HCT116 (cell line): ENCODE measurements at regions not wholly inside any gene's neighbourhood (a gene's known extent, or its start where the extent isn't known, plus 50 kb on each side); places are given as distances from the start of the nearest gene placed in this dataset.

Experiments
- ATAC-seq: fragments of 200-7000 bp; cut with Tn5 transposase; 2 replicates; pipeline ENCODE4 v1.9.1; 2020; ENCODE audit warnings: mild to moderate bottlenecking, moderate library complexity
- BruUV-seq: library from RNA; stranded (reverse); fragments of 400-500 nt; replicated peaks from 2 replicates; lab custom pipeline; 2021; lab: Mats Ljungman, UMichigan
- CTCF ChIA-PET: fragments of 300-600 bp; sonication (Branson Sonifier 250); formaldehyde crosslinking; loops from one replicate; lab custom pipeline; 2021; ENCODE audit warnings: antibody characterized with exemption; lab: Charles Lee
- POLR2A ChIA-PET: fragments of 300-600, 350-600 bp; sonication (Branson Sonifier 250); formaldehyde crosslinking; loops from one replicate; lab custom pipeline; 2021; ENCODE audit warnings: antibody characterized with exemption; lab: Charles Lee
- RAD21 ChIA-PET, 2 experiments: fragments of 300-600 bp; sonication (Branson Sonifier 250); formaldehyde crosslinking; loops; one replicate each; lab custom pipeline; 2023; ENCODE audit warnings: low total read pairs in 2 of 2; ENCODE audit not compliant: uncharacterized antibody in 2 of 2, unreplicated experiment in 2 of 2, low non-redundant PET in 1 of 2; lab: Charles Lee
- DNase-seq: peaks from one replicate; pipeline ENCODE4 v3.0.0-alpha.2; 2010; ENCODE audit warnings: low read depth, low spot score
- H2AFZ ChIP-seq: fragments of 200-600 bp; shearing (Covaris generic), sonication (generic); 2 replicates; pipeline ENCODE4 v1.6.1; 2017; ENCODE audit warnings: low read depth, mixed run types, mixed read lengths, antibody characterized with exemption, low read length; ENCODE audit not compliant: poor library complexity, severe bottlenecking
- H3K27ac ChIP-seq: 2 replicates; pipeline ENCODE4 v1.5.1; 2012; ENCODE audit warnings: low read depth, low read length
- H3K27me3 ChIP-seq: fragments of 200-600 bp; sonication (generic); 2 replicates; pipeline ENCODE4 v1.6.1; 2016; ENCODE audit warnings: mixed run types, low read length, mixed read lengths; ENCODE audit not compliant: insufficient read depth
- H3K36me3 ChIP-seq, 2 experiments: fragments of 200-500 bp in 1 of 2; fragments of 200-600 bp in 1 of 2; sonication (Bioruptor generic) in 1 of 2; sonication (generic) in 1 of 2; 2 replicates each; pipeline versions ENCODE4 v1.5.1 to v1.6.1; 2014 to 2016; ENCODE audit warnings: low read length in 2 of 2, inconsistent platforms in 1 of 2, mixed read lengths in 1 of 2, mixed run types in 1 of 2; ENCODE audit not compliant: insufficient read depth in 2 of 2, control insufficient read depth in 1 of 2
- H3K4me1 ChIP-seq, 2 experiments: fragments of 200-600 bp in 1 of 2; sonication (generic) in 1 of 2; 2 replicates each; pipeline versions ENCODE4 v1.5.1 to v1.6.1; 2012 to 2017; ENCODE audit warnings: low read length in 2 of 2, inconsistent platforms in 1 of 2, mild to moderate bottlenecking in 1 of 2, mixed read lengths in 1 of 2, mixed run types in 1 of 2, moderate library complexity in 1 of 2; ENCODE audit not compliant: insufficient read depth in 2 of 2, control insufficient read depth in 1 of 2
- H3K4me2 ChIP-seq: fragments of 200-600 bp; sonication (generic); 2 replicates; pipeline ENCODE4 v1.6.1; 2017; ENCODE audit warnings: mixed run types, low read length, mixed read lengths
- H3K4me3 ChIP-seq, 2 experiments: fragments of 200-600 bp in 1 of 2; sonication (generic) in 1 of 2; replicated peaks in 1 of 2; 2 replicates each; pipeline ENCODE4 v1.5.1; 2011 to 2016; ENCODE audit warnings: low read length in 2 of 2, control low read depth in 1 of 2, low read depth in 1 of 2, mild to moderate bottlenecking in 1 of 2, mixed read lengths in 1 of 2, mixed run types in 1 of 2
- H3K79me2 ChIP-seq: fragments of 200-600 bp; sonication (generic); 2 replicates; pipeline ENCODE4 v1.6.1; 2017; ENCODE audit warnings: mild to moderate bottlenecking, mixed run types, low read length, moderate library complexity, mixed read lengths; ENCODE audit not compliant: insufficient read depth
- H3K9ac ChIP-seq: fragments of 200-600 bp; sonication (generic); 2 replicates; pipeline ENCODE4 v1.6.1; 2016; ENCODE audit warnings: low read length, mixed read lengths
- H3K9me2 ChIP-seq: fragments of 200-600 bp; sonication (generic), shearing (Covaris generic); 2 replicates; pipeline ENCODE4 v1.6.1; 2017; ENCODE audit warnings: mixed run types, mild to moderate bottlenecking, moderate library complexity; ENCODE audit not compliant: insufficient read depth
- H3K9me3 ChIP-seq, 2 experiments: fragments of 200-500 bp in 1 of 2; fragments of 200-600 bp in 1 of 2; sonication (Bioruptor generic) in 1 of 2; sonication (generic) in 1 of 2; 2 replicates each; pipeline ENCODE4 v1.6.1; 2014 to 2017; ENCODE audit warnings: low read length in 2 of 2, mixed read lengths in 2 of 2, inconsistent platforms in 1 of 2, low read depth in 1 of 2, mild to moderate bottlenecking in 1 of 2, mixed run types in 1 of 2, moderate library complexity in 1 of 2; ENCODE audit not compliant: control insufficient read depth in 1 of 2, insufficient read depth in 1 of 2
- H4K20me1 ChIP-seq: fragments of 200-600 bp; sonication (generic), shearing (Covaris generic); 2 replicates; pipeline ENCODE4 v1.6.1; 2017; ENCODE audit warnings: mixed run types, mild to moderate bottlenecking, moderate library complexity; ENCODE audit not compliant: insufficient read depth
- CBX3 ChIP-seq: IDR thresholded peaks from 2 replicates; pipeline ENCODE4 v1.6.1; 2012; ENCODE audit warnings: low read depth
- ELF1 ChIP-seq: IDR thresholded peaks from 2 replicates; pipeline ENCODE4 v1.6.1; 2012; ENCODE audit warnings: low read depth, borderline replicate concordance
- EZH2 ChIP-seq: fragments of 200-600 bp; sonication (generic); IDR thresholded peaks from 2 replicates; pipeline ENCODE4 v1.6.1; 2017; ENCODE audit warnings: antibody characterized with exemption, mixed run types
- EZH2phosphoT487 ChIP-seq: fragments of 200-600 bp; IDR thresholded peaks from 2 replicates; pipeline ENCODE4 v1.6.1; 2018; ENCODE audit warnings: antibody characterized with exemption, borderline replicate concordance
- JUND ChIP-seq: IDR thresholded peaks from 2 replicates; pipeline ENCODE4 v1.6.1; 2012
- POLR2A ChIP-seq: IDR thresholded peaks from 2 replicates; pipeline ENCODE4 v1.7.0; 2011; ENCODE audit warnings: borderline replicate concordance; ENCODE audit not compliant: insufficient read depth, insufficient read length; ENCODE audit errors: extremely low read depth
- POLR2AphosphoS5 ChIP-seq: IDR thresholded peaks from 2 replicates; pipeline ENCODE4 v1.6.1; 2011; ENCODE audit warnings: mild to moderate bottlenecking, low read depth, low read length, moderate library complexity
- SIN3A ChIP-seq: IDR thresholded peaks from 2 replicates; pipeline ENCODE4 v1.6.1; 2012; ENCODE audit warnings: low read depth
- SP1 ChIP-seq: IDR thresholded peaks from 2 replicates; pipeline ENCODE4 v1.6.1; 2012; ENCODE audit warnings: low read depth
- TCF7L2 ChIP-seq: IDR thresholded peaks from 2 replicates; pipeline ENCODE4 v1.7.0; 2011; ENCODE audit warnings: borderline replicate concordance, inconsistent platforms; ENCODE audit not compliant: insufficient read depth, insufficient read length; ENCODE audit errors: extremely low read depth
- YY1 ChIP-seq: IDR thresholded peaks from 2 replicates; pipeline ENCODE4 v1.6.1; 2011; ENCODE audit warnings: low read length, low read depth, moderate library complexity, mild to moderate bottlenecking; ENCODE audit not compliant: insufficient replicate concordance; ENCODE audit errors: extremely low read depth
- ZFX ChIP-seq: fragments of 450-650 bp; IDR thresholded peaks from 2 replicates; pipeline ENCODE4 v1.6.1; 2017
- ZNF274 ChIP-seq: fragments of 200-500 bp; sonication (Bioruptor generic); IDR thresholded peaks from 2 replicates; pipeline ENCODE4 v1.6.1; 2014; ENCODE audit warnings: mild to moderate bottlenecking, low read depth, low read length, inconsistent platforms
- intact Hi-C: fragments of 100-400 bp; cut with micrococcal nuclease; formaldehyde crosslinking; loops from 2 replicates; pipeline ENCODE4 v1.10.0; 2022
- TF ChIP-seq, protein P1 (sequence below), 3 experiments: fragments of 200-600 bp in 1 of 3; sonication (generic) in 1 of 3; IDR thresholded peaks in 2 of 3; conservative IDR thresholded peaks in 1 of 3; 2 replicates each; pipeline ENCODE4 v1.5.1; 2012 to 2017; ENCODE audit warnings: low read depth in 2 of 3, low read length in 2 of 3, antibody characterized with exemption in 1 of 3, borderline replicate concordance in 1 of 3, control low read depth in 1 of 3, mild to moderate bottlenecking in 1 of 3, mixed read lengths in 1 of 3, mixed run types in 1 of 3, moderate library complexity in 1 of 3; ENCODE audit not compliant: insufficient read depth in 1 of 3
- TF ChIP-seq, protein P2 (sequence below): IDR thresholded peaks from 2 replicates; pipeline ENCODE4 v1.6.1; 2012
- TF ChIP-seq, protein P3 (sequence below): IDR thresholded peaks from 2 replicates; pipeline ENCODE4 v1.6.1; 2012

DNA sequence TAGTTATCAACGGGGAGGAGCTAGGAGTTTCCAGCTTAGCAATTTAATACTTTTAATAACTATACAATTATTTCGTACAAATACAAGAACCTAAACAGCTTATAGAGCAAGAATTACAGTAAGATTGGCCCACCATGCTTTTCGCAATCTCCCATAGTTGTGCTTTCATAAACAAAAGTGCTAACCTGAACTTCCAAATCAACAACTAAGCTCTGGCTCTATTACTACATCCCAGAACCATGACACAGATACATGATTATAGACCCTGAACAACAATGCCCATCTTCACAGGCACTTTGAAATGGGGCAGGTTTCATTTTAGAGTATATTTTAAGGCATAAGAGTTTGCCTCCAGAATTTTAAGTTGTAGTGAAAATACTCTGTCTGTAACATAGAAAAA, 203.5 kb downstream of the DMRTA1 start:
- Histone ChIP-seq H3K27ac (no peak overlapping the region), H3K9me3 (no peaks in the 10 kb centered on the region), H2AFZ (no peak overlapping the region), H3K36me3 (no peaks in the 10 kb centered on the region), H3K4me3 (no peak overlapping the region), H4K20me1 (no peaks in the 10 kb centered on the region), H3K79me2 (no peaks in the 10 kb centered on the region), H3K9ac (no peak overlapping the region), H3K4me1 (no peaks in the 10 kb centered on the region), H3K4me2 (no peak overlapping the region), H3K9me2 (no peaks in the 10 kb centered on the region), H3K27me3 (no peaks in the 10 kb centered on the region)
- BruUV-seq = no TSS peak
- ChIA-PET CTCF (no interaction called here), POLR2A (no interaction called here), RAD21 (no interaction called here)
- no peak for ATAC-seq
- intact Hi-C loops = no loop called here
- TF ChIP-seq, protein P1, sequence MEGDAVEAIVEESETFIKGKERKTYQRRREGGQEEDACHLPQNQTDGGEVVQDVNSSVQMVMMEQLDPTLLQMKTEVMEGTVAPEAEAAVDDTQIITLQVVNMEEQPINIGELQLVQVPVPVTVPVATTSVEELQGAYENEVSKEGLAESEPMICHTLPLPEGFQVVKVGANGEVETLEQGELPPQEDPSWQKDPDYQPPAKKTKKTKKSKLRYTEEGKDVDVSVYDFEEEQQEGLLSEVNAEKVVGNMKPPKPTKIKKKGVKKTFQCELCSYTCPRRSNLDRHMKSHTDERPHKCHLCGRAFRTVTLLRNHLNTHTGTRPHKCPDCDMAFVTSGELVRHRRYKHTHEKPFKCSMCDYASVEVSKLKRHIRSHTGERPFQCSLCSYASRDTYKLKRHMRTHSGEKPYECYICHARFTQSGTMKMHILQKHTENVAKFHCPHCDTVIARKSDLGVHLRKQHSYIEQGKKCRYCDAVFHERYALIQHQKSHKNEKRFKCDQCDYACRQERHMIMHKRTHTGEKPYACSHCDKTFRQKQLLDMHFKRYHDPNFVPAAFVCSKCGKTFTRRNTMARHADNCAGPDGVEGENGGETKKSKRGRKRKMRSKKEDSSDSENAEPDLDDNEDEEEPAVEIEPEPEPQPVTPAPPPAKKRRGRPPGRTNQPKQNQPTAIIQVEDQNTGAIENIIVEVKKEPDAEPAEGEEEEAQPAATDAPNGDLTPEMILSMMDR (IDR thresholded peaks at IDR 0.05 in 2 of 3, conservative IDR thresholded peaks at IDR 0.05 in 1 of 3; ENCODE audit: borderline replicate concordance in 1 of 3, insufficient read depth in 1 of 3, low read depth in 2 of 3, low read length in 2 of 3) = no peak
- no peak for TF ChIP-seq EZH2phosphoT487
- TF ChIP-seq, protein P2, sequence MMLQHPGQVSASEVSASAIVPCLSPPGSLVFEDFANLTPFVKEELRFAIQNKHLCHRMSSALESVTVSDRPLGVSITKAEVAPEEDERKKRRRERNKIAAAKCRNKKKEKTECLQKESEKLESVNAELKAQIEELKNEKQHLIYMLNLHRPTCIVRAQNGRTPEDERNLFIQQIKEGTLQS = no peak
- DNase-seq = no peak

DNA sequence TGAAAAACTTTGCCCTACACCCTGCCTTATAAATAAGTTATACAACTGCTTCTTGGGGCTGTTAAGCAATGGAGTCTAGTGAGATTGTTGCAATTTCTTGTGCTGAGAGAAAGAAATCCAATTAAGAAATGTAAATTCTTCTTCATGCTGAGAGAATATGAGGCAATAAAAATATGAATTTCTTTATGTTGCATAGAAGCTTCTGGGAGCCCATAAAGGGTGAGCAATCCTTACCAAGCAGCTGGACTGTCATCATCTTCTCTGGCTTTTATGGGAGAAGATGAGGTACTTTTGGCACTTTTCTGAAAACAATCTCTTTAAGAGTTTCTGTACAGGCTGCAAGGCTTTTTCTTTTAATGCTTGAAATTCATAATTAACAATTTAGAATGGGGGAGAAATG, 204.3 kb downstream of the DMRTA1 start:
- Histone ChIP-seq H3K27ac (no peak overlapping the region), H3K9ac (no peak overlapping the region), H3K4me2 (no peak overlapping the region), H3K4me1 (no peaks in the 10 kb centered on the region), H3K79me2 (no peaks in the 10 kb centered on the region), H2AFZ (no peak overlapping the region), H3K36me3 (no peaks in the 10 kb centered on the region), H4K20me1 (no peaks in the 10 kb centered on the region), H3K9me2 (no peaks in the 10 kb centered on the region), H3K4me3 (no peak overlapping the region), H3K9me3 (no peaks in the 10 kb centered on the region), H3K27me3 (no peaks in the 10 kb centered on the region)
- ATAC-seq (no peak), DNase-seq (no peak)
- RAD21 ChIA-PET = no interaction called here
- BruUV-seq = no TSS peak
- intact Hi-C loops = no loop called here
- CTCF ChIA-PET = no interaction called here
- POLR2A ChIA-PET = no interaction called here
- TF ChIP-seq ZNF274 (no peak), ELF1 (no peak), JUND (no peak), SP1 (no peak), CBX3 (no peak), EZH2phosphoT487 (no peak), POLR2A (no peak), EZH2 (no peak), TCF7L2 (no peak), POLR2AphosphoS5 (no peak), YY1 (no peak), SIN3A (no peak), ZFX (no peak)
- TF ChIP-seq, protein P3, sequence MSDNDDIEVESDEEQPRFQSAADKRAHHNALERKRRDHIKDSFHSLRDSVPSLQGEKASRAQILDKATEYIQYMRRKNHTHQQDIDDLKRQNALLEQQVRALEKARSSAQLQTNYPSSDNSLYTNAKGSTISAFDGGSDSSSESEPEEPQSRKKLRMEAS = no peak
- TF ChIP-seq, protein P1 (IDR thresholded peaks at IDR 0.05 in 2 of 3, conservative IDR thresholded peaks at IDR 0.05 in 1 of 3; ENCODE audit: borderline replicate concordance in 1 of 3, insufficient read depth in 1 of 3, low read depth in 2 of 3, low read length in 2 of 3) = no peak
- TF ChIP-seq, protein P2 = no peak
